Osteocyte (in vitro differentiated cells): ENCODE measurements at regions not wholly inside any gene's neighbourhood (a gene's known extent, or its start where the extent isn't known, plus 50 kb on each side); places are given as distances from the start of the nearest gene placed in this dataset.
A peak's percentile ranks its signal among the peaks of the same experiment; 100 is the strongest.

Experiments
- DNase-seq: peaks from one replicate; pipeline ENCODE4 v3.0.0; 2021; ENCODE audit warnings: mixed read lengths; ENCODE audit not compliant: unreplicated experiment; ENCODE audit errors: extremely low spot score
- H3K27ac Mint-ChIP-seq: one replicate; pipeline ENCODE4 v1.8.0; 2021; ENCODE audit warnings: mild to moderate bottlenecking, mixed read lengths; ENCODE audit not compliant: unreplicated experiment
- H3K27me3 Mint-ChIP-seq: one replicate; pipeline ENCODE4 v1.8.0; 2021; ENCODE audit warnings: mixed read lengths; ENCODE audit not compliant: unreplicated experiment
- H3K36me3 Mint-ChIP-seq: one replicate; pipeline ENCODE4 v1.8.0; 2021; ENCODE audit warnings: mixed read lengths; ENCODE audit not compliant: unreplicated experiment
- H3K4me1 Mint-ChIP-seq: one replicate; pipeline ENCODE4 v1.8.0; 2021; ENCODE audit warnings: mixed read lengths; ENCODE audit not compliant: unreplicated experiment
- H3K4me3 Mint-ChIP-seq: one replicate; pipeline ENCODE4 v1.8.0; 2021; ENCODE audit warnings: mild to moderate bottlenecking, moderate library complexity, mixed read lengths; ENCODE audit not compliant: unreplicated experiment
- H3K9me3 Mint-ChIP-seq: one replicate; pipeline ENCODE4 v1.8.0; 2021; ENCODE audit warnings: mixed read lengths; ENCODE audit not compliant: unreplicated experiment
- CTCF ChIP-seq: fragments of 200-600 bp; sonication (generic); IDR thresholded peaks from 2 replicates; pipeline ENCODE4 v1.5.0; 2021; ENCODE audit warnings: antibody characterized with exemption, mild to moderate bottlenecking, moderate library complexity

- Mint-ChIP-seq H3K4me1 (peaks cover 2% of the 10 kb centered on the region), H3K27ac (no peak overlapping the region), H3K9me3 (no peaks in the 10 kb centered on the region), H3K27me3 (no peaks in the 10 kb centered on the region), H3K36me3 (peaks cover 43% of the 10 kb centered on the region), H3K4me3 (no peak overlapping the region)
- no peak for TF ChIP-seq CTCF
- no peak for DNase-seq
These were observed 61.2 kb upstream of the ODAD2 start for GRCh38 chr10:28060031-28060607.

- DNase-seq = no peak
- H3K4me1 Mint-ChIP-seq = peaks cover 16% of the 10 kb centered on the region
- no peaks in the 10 kb centered on the region for H3K27me3 Mint-ChIP-seq
- H3K36me3 Mint-ChIP-seq = peaks cover 41% of the 10 kb centered on the region
- H3K9me3 Mint-ChIP-seq = no peaks in the 10 kb centered on the region
- TF ChIP-seq CTCF = no peak
- H3K27ac Mint-ChIP-seq = no peak overlapping the region
- no peak overlapping the region for H3K4me3 Mint-ChIP-seq
These were observed 59.9 kb upstream of the ODAD2 start for GRCh38 chr10:28058746-28059145.

- peak overlapping the region; percentile 57 for H3K27ac Mint-ChIP-seq
- peaks cover 50% of the 10 kb centered on the region for H3K36me3 Mint-ChIP-seq
- H3K9me3 Mint-ChIP-seq = no peaks in the 10 kb centered on the region
- H3K4me1 Mint-ChIP-seq = peaks cover 26% of the 10 kb centered on the region
- DNase-seq = no peak
- H3K4me3 Mint-ChIP-seq = no peak overlapping the region
- TF ChIP-seq CTCF = no peak
- no peaks in the 10 kb centered on the region for H3K27me3 Mint-ChIP-seq
These were observed 55.5 kb upstream of the ODAD2 start for GRCh38 chr10:28054228-28054860.

- no peaks in the 10 kb centered on the region for H3K27me3 Mint-ChIP-seq
- no peak overlapping the region for H3K4me3 Mint-ChIP-seq
- no peak overlapping the region for H3K27ac Mint-ChIP-seq
- H3K4me1 Mint-ChIP-seq = peaks cover 35% of the 10 kb centered on the region
- H3K36me3 Mint-ChIP-seq = peaks cover 21% of the 10 kb centered on the region
- DNase-seq = no peak
- TF ChIP-seq CTCF = no peak
- no peaks in the 10 kb centered on the region for H3K9me3 Mint-ChIP-seq
These were observed 50.4 kb upstream of the ODAD2 start for GRCh38 chr10:28049286-28049685.
